ENCODE measurements at regions not wholly inside any gene's neighbourhood (a gene's known extent, or its start where the extent isn't known, plus 50 kb on each side); places are given as distances from the start of the nearest gene placed in this dataset.

DNA sequence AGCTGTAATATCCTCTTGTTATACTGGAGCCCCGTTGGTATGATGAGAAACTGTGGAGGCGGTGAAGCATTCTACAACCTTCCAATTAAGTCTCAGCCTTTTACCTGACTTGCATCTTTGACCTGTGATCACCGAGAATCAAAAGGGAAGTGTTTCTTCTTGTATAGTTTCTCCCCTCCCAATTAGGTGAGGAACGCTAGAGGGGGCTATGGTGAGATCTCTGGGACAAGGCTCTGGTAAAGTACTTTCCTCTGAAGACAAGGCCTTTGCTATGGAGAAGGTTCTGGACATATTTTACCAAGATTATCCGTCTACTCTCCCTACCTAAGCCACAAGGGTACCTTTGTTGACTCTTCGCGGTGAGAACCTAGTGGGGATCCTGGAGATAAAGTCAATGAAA lies 111.3 kb downstream of the CBLL2 start:
- Histone ChIP-seq H3K27me3 (no peaks in the 10 kb centered on the region), H3K27ac (no peak overlapping the region), H3K36me3 (no peaks in the 10 kb centered on the region), H3K4me1 (no peaks in the 10 kb centered on the region), H3K4me3 (no peak overlapping the region), H3K9me3 (no peaks in the 10 kb centered on the region)
- ATAC-seq (no peak), DNase-seq (no peak)
- TF ChIP-seq POLR2A (IDR thresholded peaks at IDR 0.05), result no peak
- TF ChIP-seq, protein P1, sequence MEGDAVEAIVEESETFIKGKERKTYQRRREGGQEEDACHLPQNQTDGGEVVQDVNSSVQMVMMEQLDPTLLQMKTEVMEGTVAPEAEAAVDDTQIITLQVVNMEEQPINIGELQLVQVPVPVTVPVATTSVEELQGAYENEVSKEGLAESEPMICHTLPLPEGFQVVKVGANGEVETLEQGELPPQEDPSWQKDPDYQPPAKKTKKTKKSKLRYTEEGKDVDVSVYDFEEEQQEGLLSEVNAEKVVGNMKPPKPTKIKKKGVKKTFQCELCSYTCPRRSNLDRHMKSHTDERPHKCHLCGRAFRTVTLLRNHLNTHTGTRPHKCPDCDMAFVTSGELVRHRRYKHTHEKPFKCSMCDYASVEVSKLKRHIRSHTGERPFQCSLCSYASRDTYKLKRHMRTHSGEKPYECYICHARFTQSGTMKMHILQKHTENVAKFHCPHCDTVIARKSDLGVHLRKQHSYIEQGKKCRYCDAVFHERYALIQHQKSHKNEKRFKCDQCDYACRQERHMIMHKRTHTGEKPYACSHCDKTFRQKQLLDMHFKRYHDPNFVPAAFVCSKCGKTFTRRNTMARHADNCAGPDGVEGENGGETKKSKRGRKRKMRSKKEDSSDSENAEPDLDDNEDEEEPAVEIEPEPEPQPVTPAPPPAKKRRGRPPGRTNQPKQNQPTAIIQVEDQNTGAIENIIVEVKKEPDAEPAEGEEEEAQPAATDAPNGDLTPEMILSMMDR (IDR thresholded peaks at IDR 0.05 in 4 of 5, conservative IDR thresholded peaks at IDR 0.05 in 1 of 5), result no peak
- intact Hi-C loops (cut with DNase I; ENCODE audit: low total_unique reads), result no loop called here
- in situ Hi-C loops (cut with MboI; ENCODE audit: low sequenced_read_pairs in 4 of 4), result no loop called here

DNA sequence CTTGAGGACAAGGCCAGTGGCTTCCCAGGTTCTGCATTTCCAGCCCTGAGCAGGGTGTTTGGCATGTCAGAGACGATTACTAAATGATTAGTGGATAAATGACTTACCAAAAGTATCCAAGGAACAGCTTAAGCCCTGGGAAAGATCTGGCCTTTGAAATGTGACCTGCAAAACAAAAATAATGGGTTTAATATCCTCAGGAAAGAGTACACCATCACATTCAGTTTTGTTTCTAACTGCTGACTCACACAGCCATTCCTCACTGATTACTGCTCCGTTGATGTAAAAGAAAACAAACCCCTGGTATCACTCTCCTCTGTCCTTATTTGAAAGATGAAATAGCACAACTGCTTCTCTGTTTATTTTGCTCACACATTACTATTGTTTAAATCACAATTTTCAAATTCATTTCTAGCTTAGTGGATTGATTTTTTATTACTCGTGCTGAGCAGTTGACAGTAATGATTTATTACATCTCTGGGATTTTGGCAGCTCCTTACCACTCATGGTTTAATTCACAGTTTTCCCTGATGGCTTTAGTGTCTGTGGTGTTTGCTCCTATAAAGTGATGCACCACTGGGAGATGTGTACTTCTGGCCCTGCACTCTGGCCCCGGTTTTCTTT lies 117.0 kb downstream of the CBLL2 start:
- Histone ChIP-seq H3K36me3 (no peaks in the 10 kb centered on the region), H3K4me3 (no peak overlapping the region), H3K4me1 (no peaks in the 10 kb centered on the region), H3K9me3 (no peaks in the 10 kb centered on the region), H3K27ac (no peak overlapping the region), H3K27me3 (no peaks in the 10 kb centered on the region)
- TF ChIP-seq POLR2A (IDR thresholded peaks at IDR 0.05), result no peak
- TF ChIP-seq, protein P1 (IDR thresholded peaks at IDR 0.05 in 4 of 5, conservative IDR thresholded peaks at IDR 0.05 in 1 of 5), result no peak
- peak in 1 of 2 donors; percentile 52 for ATAC-seq
- intact Hi-C loops (cut with DNase I; ENCODE audit: low total_unique reads) (no loop called here), in situ Hi-C loops (cut with MboI; ENCODE audit: low sequenced_read_pairs in 4 of 4) (no loop called here)
- no peak for DNase-seq

DNA sequence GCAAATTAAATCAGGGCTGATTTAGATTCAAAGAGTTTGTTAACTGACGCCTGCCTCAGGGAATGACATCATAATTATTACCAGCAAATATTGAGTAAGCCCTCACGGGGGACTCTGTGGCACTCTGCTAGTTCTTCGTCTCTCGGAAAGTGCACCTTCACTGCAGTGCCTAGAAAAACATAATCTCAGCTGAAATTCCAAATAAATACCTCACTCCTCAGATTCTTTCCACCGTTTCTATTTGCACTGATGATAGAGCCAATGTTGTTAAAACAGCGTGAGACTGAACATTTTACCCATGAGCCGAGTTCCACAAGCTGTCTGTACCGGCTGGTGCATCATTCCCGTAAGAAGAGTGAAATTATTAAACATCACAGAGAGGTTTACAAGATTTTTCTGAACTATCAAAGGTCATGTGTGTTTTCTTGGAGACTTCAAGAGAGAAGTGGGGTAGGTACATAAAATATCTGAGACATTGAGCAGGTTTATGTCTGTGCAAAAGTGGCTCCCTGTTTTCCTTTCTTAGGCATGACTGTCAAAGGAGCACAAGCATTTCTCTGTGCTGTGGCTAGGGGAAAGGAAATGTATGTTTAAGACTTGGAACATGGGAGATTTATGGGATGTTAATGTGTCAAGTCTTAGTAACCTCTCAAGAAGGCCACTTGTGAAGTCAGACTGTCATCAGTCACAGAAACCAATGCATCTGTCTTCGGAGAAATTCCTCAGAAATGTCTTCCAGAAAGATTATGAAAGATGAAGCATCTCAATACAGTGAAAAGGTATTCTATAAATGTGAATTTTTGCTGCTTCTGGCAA lies 119.6 kb downstream of the CBLL2 start:
- H3K36me3 ChIP-seq, result no peaks in the 10 kb centered on the region
- intact Hi-C loops (cut with DNase I; ENCODE audit: low total_unique reads) (no loop called here), in situ Hi-C loops (cut with MboI; ENCODE audit: low sequenced_read_pairs in 4 of 4) (no loop called here)
- H3K9me3 ChIP-seq, result no peaks in the 10 kb centered on the region
- no peaks in the 10 kb centered on the region for H3K27me3 ChIP-seq
- no peak for TF ChIP-seq POLR2A (IDR thresholded peaks at IDR 0.05)
- TF ChIP-seq, protein P1 (IDR thresholded peaks at IDR 0.05 in 4 of 5, conservative IDR thresholded peaks at IDR 0.05 in 1 of 5), result no peak
- DNase-seq (no peak), ATAC-seq (no peak)
- H3K4me3 ChIP-seq, result no peak overlapping the region
- no peaks in the 10 kb centered on the region for H3K4me1 ChIP-seq
- no peak overlapping the region for H3K27ac ChIP-seq

DNA sequence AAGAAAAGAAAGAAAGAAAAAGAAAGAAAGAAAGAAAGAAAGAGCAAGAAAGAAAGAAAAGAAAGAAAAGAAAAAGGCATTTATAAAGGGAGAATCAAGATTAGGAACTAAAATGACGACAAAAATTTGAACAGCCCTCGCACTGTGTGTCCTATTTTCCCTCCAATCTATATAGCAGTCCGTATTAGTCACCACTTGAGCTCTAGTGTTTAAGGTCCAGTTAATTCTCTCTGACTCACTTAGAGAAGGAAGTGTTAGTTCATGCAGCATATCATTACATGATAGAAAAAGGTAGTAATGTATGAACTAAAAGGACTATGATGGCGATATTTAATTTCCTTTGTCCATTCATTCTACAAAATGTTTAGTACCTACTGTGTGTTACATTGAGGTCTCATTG lies 122.7 kb downstream of the CBLL2 start:
- Histone ChIP-seq H3K36me3 (no peaks in the 10 kb centered on the region), H3K27me3 (no peaks in the 10 kb centered on the region), H3K4me3 (no peak overlapping the region), H3K9me3 (no peaks in the 10 kb centered on the region), H3K4me1 (no peaks in the 10 kb centered on the region), H3K27ac (no peak overlapping the region)
- in situ Hi-C loops (cut with MboI; ENCODE audit: low sequenced_read_pairs in 4 of 4), result no loop called here
- DNase-seq (no peak), ATAC-seq (no peak)
- intact Hi-C loops (cut with DNase I; ENCODE audit: low total_unique reads), result no loop called here
- TF ChIP-seq, protein P1 (IDR thresholded peaks at IDR 0.05 in 4 of 5, conservative IDR thresholded peaks at IDR 0.05 in 1 of 5), result no peak
- no peak for TF ChIP-seq POLR2A (IDR thresholded peaks at IDR 0.05)

Data from gastrocnemius medialis (tissue), 4 donors.